ENCODE measurements at regions not wholly inside any gene's neighbourhood (a gene's known extent, or its start where the extent isn't known, plus 50 kb on each side); places are given as distances from the start of the nearest gene placed in this dataset.
"Not testable (repeated sequence)": the region's sequence is repeated elsewhere in the genome, so short reads cannot be mapped to it uniquely, and the experiment has no call there.

- Histone ChIP-seq H3K4me3 (ENCODE audit: low read length) (no peak overlapping the region), H3K27me3 (ENCODE audit: control insufficient read depth, insufficient read depth, low read length) (no peaks in the 10 kb centered on the region), H3K36me3 (ENCODE audit: control insufficient read depth, insufficient read depth, low read length) (no peaks in the 10 kb centered on the region), H3K9me3 (ENCODE audit: control insufficient read depth, insufficient read depth, low read length) (no peaks in the 10 kb centered on the region), H3K4me1 (ENCODE audit: control insufficient read depth, insufficient read depth, low read length) (0 out of 2 replicates have a peak, but pooled peaks cover 2% of the 10 kb centered on the region), H3K27ac (ENCODE audit: low read length) (no peak overlapping the region)
- DNase-seq (ENCODE audit: low read depth, low spot score) = no peak
- WGBS (ENCODE audit: insufficient coverage, insufficient read length) = no CpG with 5 or more reads among the region's 2 CpGs
These were observed 271.1 kb upstream of the RPS23 start for GRCh38 chr5:82549263-82549662.

- WGBS (ENCODE audit: insufficient coverage, insufficient read length) = no CpG with 5 or more reads among the region's 1 CpG
These were observed 265.9 kb upstream of the RPS23 start for GRCh38 chr5:82544004-82544403.

GRCh38 chr5:82540301-82540700 lies 262.1 kb upstream of the RPS23 start:
- no peak for DNase-seq (ENCODE audit: low read depth, low spot score)
- H3K27me3 ChIP-seq (ENCODE audit: control insufficient read depth, insufficient read depth, low read length) = no peaks in the 10 kb centered on the region
- WGBS (ENCODE audit: insufficient coverage, insufficient read length) = no CpG with 5 or more reads among the region's 3 CpGs
- no peak overlapping the region for H3K4me3 ChIP-seq (ENCODE audit: low read length)
- H3K27ac ChIP-seq (ENCODE audit: low read length) = no peak overlapping the region
- no peaks in the 10 kb centered on the region for H3K4me1 ChIP-seq (ENCODE audit: control insufficient read depth, insufficient read depth, low read length)
- H3K9me3 ChIP-seq (ENCODE audit: control insufficient read depth, insufficient read depth, low read length) = no peaks in the 10 kb centered on the region
- H3K36me3 ChIP-seq (ENCODE audit: control insufficient read depth, insufficient read depth, low read length) = no peaks in the 10 kb centered on the region

More at GRCh38 chr5:82544004-82544403, 265.9 kb upstream of the RPS23 start:
- Histone ChIP-seq H3K9me3 (ENCODE audit: control insufficient read depth, insufficient read depth, low read length) (no peaks in the 10 kb centered on the region), H3K4me3 (ENCODE audit: low read length) (no peak overlapping the region), H3K36me3 (ENCODE audit: control insufficient read depth, insufficient read depth, low read length) (no peaks in the 10 kb centered on the region), H3K27ac (ENCODE audit: low read length) (no peak overlapping the region), H3K4me1 (ENCODE audit: control insufficient read depth, insufficient read depth, low read length) (no peaks in the 10 kb centered on the region), H3K27me3 (ENCODE audit: control insufficient read depth, insufficient read depth, low read length) (no peaks in the 10 kb centered on the region)
- no peak for DNase-seq (ENCODE audit: low read depth, low spot score)

- H3K4me1 ChIP-seq (ENCODE audit: control insufficient read depth, insufficient read depth, low read length) = no peaks in the 10 kb centered on the region
- H3K27ac ChIP-seq (ENCODE audit: low read length) = no peak overlapping the region
- H3K27me3 ChIP-seq (ENCODE audit: control insufficient read depth, insufficient read depth, low read length) = no peaks in the 10 kb centered on the region
- no peaks in the 10 kb centered on the region for H3K9me3 ChIP-seq (ENCODE audit: control insufficient read depth, insufficient read depth, low read length)
- no peak overlapping the region for H3K4me3 ChIP-seq (ENCODE audit: low read length)
- H3K36me3 ChIP-seq (ENCODE audit: control insufficient read depth, insufficient read depth, low read length) = no peaks in the 10 kb centered on the region
- WGBS (ENCODE audit: insufficient coverage, insufficient read length) = no CpG with 5 or more reads among the region's 5 CpGs
- DNase-seq (ENCODE audit: low read depth, low spot score) = no peak
These were observed 260.3 kb upstream of the RPS23 start for GRCh38 chr5:82538339-82539034.

- Histone ChIP-seq H3K27me3 (ENCODE audit: control insufficient read depth, insufficient read depth, low read length) (no peaks in the 10 kb centered on the region), H3K4me1 (ENCODE audit: control insufficient read depth, insufficient read depth, low read length) (no peaks in the 10 kb centered on the region), H3K27ac (ENCODE audit: low read length) (no peak overlapping the region), H3K9me3 (ENCODE audit: control insufficient read depth, insufficient read depth, low read length) (no peaks in the 10 kb centered on the region), H3K36me3 (ENCODE audit: control insufficient read depth, insufficient read depth, low read length) (no peaks in the 10 kb centered on the region), H3K4me3 (ENCODE audit: low read length) (no peak overlapping the region)
- WGBS (ENCODE audit: insufficient coverage, insufficient read length) = no CpG with 5 or more reads among the region's 10 CpGs
- no peak for DNase-seq (ENCODE audit: low read depth, low spot score)
These were observed 259.6 kb upstream of the RPS23 start for GRCh38 chr5:82537687-82538306.

- no peak overlapping the region for H3K27ac ChIP-seq (ENCODE audit: low read length)
- H3K4me1 ChIP-seq (ENCODE audit: control insufficient read depth, insufficient read depth, low read length) = no peaks in the 10 kb centered on the region
- no peaks in the 10 kb centered on the region for H3K27me3 ChIP-seq (ENCODE audit: control insufficient read depth, insufficient read depth, low read length)
- no peak overlapping the region for H3K4me3 ChIP-seq (ENCODE audit: low read length)
- DNase-seq (ENCODE audit: low read depth, low spot score) = no peak
- H3K9me3 ChIP-seq (ENCODE audit: control insufficient read depth, insufficient read depth, low read length) = peaks cover 3% of the 10 kb centered on the region
- no CpG with 5 or more reads among the region's 1 CpG for WGBS (ENCODE audit: insufficient coverage, insufficient read length)
- no peaks in the 10 kb centered on the region for H3K36me3 ChIP-seq (ENCODE audit: control insufficient read depth, insufficient read depth, low read length)
These were observed 256.8 kb upstream of the RPS23 start for GRCh38 chr5:82534986-82535385.

GRCh38 chr5:82532075-82532474 lies 253.9 kb upstream of the RPS23 start:
- not testable (repeated sequence) for DNase-seq (ENCODE audit: low read depth, low spot score); H3K27ac ChIP-seq (ENCODE audit: low read length); H3K36me3 ChIP-seq (ENCODE audit: control insufficient read depth, insufficient read depth, low read length); H3K9me3 ChIP-seq (ENCODE audit: control insufficient read depth, insufficient read depth, low read length); H3K27me3 ChIP-seq (ENCODE audit: control insufficient read depth, insufficient read depth, low read length); H3K4me1 ChIP-seq (ENCODE audit: control insufficient read depth, insufficient read depth, low read length); H3K4me3 ChIP-seq (ENCODE audit: low read length)
- no CpG with 5 or more reads among the region's 2 CpGs for WGBS (ENCODE audit: insufficient coverage, insufficient read length)

GRCh38 chr5:82526540-82526939 lies 248.4 kb upstream of the RPS23 start:
- no CpG with 5 or more reads among the region's 2 CpGs for WGBS (ENCODE audit: insufficient coverage, insufficient read length)
- no peak for DNase-seq (ENCODE audit: low read depth, low spot score)
- Histone ChIP-seq H3K36me3 (ENCODE audit: control insufficient read depth, insufficient read depth, low read length) (no peaks in the 10 kb centered on the region), H3K27me3 (ENCODE audit: control insufficient read depth, insufficient read depth, low read length) (no peaks in the 10 kb centered on the region), H3K27ac (ENCODE audit: low read length) (no peak overlapping the region), H3K4me3 (ENCODE audit: low read length) (no peak overlapping the region), H3K9me3 (ENCODE audit: control insufficient read depth, insufficient read depth, low read length) (peaks cover 1% of the 10 kb centered on the region), H3K4me1 (ENCODE audit: control insufficient read depth, insufficient read depth, low read length) (no peaks in the 10 kb centered on the region)

GRCh38 chr5:82525626-82526025 lies 247.5 kb upstream of the RPS23 start:
- H3K4me3 ChIP-seq (ENCODE audit: low read length) = no peak overlapping the region
- H3K27me3 ChIP-seq (ENCODE audit: control insufficient read depth, insufficient read depth, low read length) = no peaks in the 10 kb centered on the region
- no peaks in the 10 kb centered on the region for H3K4me1 ChIP-seq (ENCODE audit: control insufficient read depth, insufficient read depth, low read length)
- no peak for DNase-seq (ENCODE audit: low read depth, low spot score)
- no CpG with 5 or more reads among the region's 3 CpGs for WGBS (ENCODE audit: insufficient coverage, insufficient read length)
- no peaks in the 10 kb centered on the region for H3K36me3 ChIP-seq (ENCODE audit: control insufficient read depth, insufficient read depth, low read length)
- H3K9me3 ChIP-seq (ENCODE audit: control insufficient read depth, insufficient read depth, low read length) = no peaks in the 10 kb centered on the region
- H3K27ac ChIP-seq (ENCODE audit: low read length) = no peak overlapping the region

GRCh38 chr5:82523633-82524032 lies 245.5 kb upstream of the RPS23 start:
- no peak overlapping the region for H3K27ac ChIP-seq (ENCODE audit: low read length)
- no peaks in the 10 kb centered on the region for H3K9me3 ChIP-seq (ENCODE audit: control insufficient read depth, insufficient read depth, low read length)
- no CpG with 5 or more reads among the region's 2 CpGs for WGBS (ENCODE audit: insufficient coverage, insufficient read length)
- H3K4me1 ChIP-seq (ENCODE audit: control insufficient read depth, insufficient read depth, low read length) = no peaks in the 10 kb centered on the region
- H3K4me3 ChIP-seq (ENCODE audit: low read length) = no peak overlapping the region
- DNase-seq (ENCODE audit: low read depth, low spot score) = no peak
- no peaks in the 10 kb centered on the region for H3K27me3 ChIP-seq (ENCODE audit: control insufficient read depth, insufficient read depth, low read length)
- no peaks in the 10 kb centered on the region for H3K36me3 ChIP-seq (ENCODE audit: control insufficient read depth, insufficient read depth, low read length)

GRCh38 chr5:82522897-82523296 lies 244.7 kb upstream of the RPS23 start:
- H3K4me3 ChIP-seq (ENCODE audit: low read length) = no peak overlapping the region
- no peaks in the 10 kb centered on the region for H3K4me1 ChIP-seq (ENCODE audit: control insufficient read depth, insufficient read depth, low read length)
- no peak overlapping the region for H3K27ac ChIP-seq (ENCODE audit: low read length)
- H3K9me3 ChIP-seq (ENCODE audit: control insufficient read depth, insufficient read depth, low read length) = no peaks in the 10 kb centered on the region
- H3K27me3 ChIP-seq (ENCODE audit: control insufficient read depth, insufficient read depth, low read length) = no peaks in the 10 kb centered on the region
- WGBS (ENCODE audit: insufficient coverage, insufficient read length) = no CpG with 5 or more reads among the region's 7 CpGs
- DNase-seq (ENCODE audit: low read depth, low spot score) = no peak
- H3K36me3 ChIP-seq (ENCODE audit: control insufficient read depth, insufficient read depth, low read length) = no peaks in the 10 kb centered on the region

Data from iPS DF 6.9 (cell line).